Endothelial cell of umbilical vein (primary cell): ENCODE measurements at regions not wholly inside any gene's neighbourhood (a gene's known extent, or its start where the extent isn't known, plus 50 kb on each side); places are given as distances from the start of the nearest gene placed in this dataset.

Experiments used
- BruUV-seq: library from RNA; stranded (reverse); fragments of 400-500 nt; replicated peaks from 2 replicates; lab custom pipeline; 2021; lab: Mats Ljungman, UMichigan
- CTCF ChIA-PET: fragments of 300-600, 350-600 bp; sonication (Branson Sonifier 250); formaldehyde crosslinking; loops from one replicate; lab custom pipeline; 2021; ENCODE audit warnings: antibody characterized with exemption, inconsistent platforms; lab: Charles Lee
- POLR2A ChIA-PET: fragments of 300-600, 350-600 bp; sonication (Branson Sonifier 250); formaldehyde crosslinking; loops from one replicate; lab custom pipeline; 2021; ENCODE audit warnings: antibody characterized with exemption, inconsistent platforms; lab: Charles Lee
- DNase-seq: peaks from one replicate; pipeline ENCODE4 v3.0.0-alpha.2; 2011; ENCODE audit warnings: low read depth, low spot score
- FAIRE-seq: peaks from 2 replicates; lab custom pipeline; 2011; peaks lifted over from hg19 to GRCh38; lab: Jason Lieb, UNC
- H2AFZ ChIP-seq: 2 replicates; pipeline ENCODE4 v1.6.0; 2012; ENCODE audit warnings: low read depth, low read length, control low read depth, inconsistent platforms
- H3K27ac ChIP-seq: 2 replicates; pipeline ENCODE4 v1.5.1; 2011; ENCODE audit warnings: low read depth, mild to moderate bottlenecking, control low read depth, low read length, moderate library complexity; ENCODE audit not compliant: insufficient read depth
- H3K27me3 ChIP-seq, 2 experiments: 2 replicates each; pipeline versions ENCODE4 v1.6.0 to v1.6.1; 2011; ENCODE audit warnings: low read length in 2 of 2, mixed read lengths in 1 of 2; ENCODE audit not compliant: control insufficient read depth in 2 of 2, insufficient read depth in 2 of 2
- H3K36me3 ChIP-seq, 2 experiments: 2 replicates in 1 of 2; 3 replicates in 1 of 2; pipeline ENCODE4 v1.5.1; 2011; ENCODE audit warnings: low read length in 2 of 2, mild to moderate bottlenecking in 1 of 2, moderate library complexity in 1 of 2; ENCODE audit not compliant: control insufficient read depth in 2 of 2, insufficient read depth in 2 of 2; ENCODE audit errors: extremely low read depth in 1 of 2
- H3K4me1 ChIP-seq: 3 replicates; pipeline ENCODE4 v1.5.1; 2011; ENCODE audit warnings: mild to moderate bottlenecking, low read length; ENCODE audit not compliant: control insufficient read depth, insufficient read depth; ENCODE audit errors: extremely low read depth
- H3K4me2 ChIP-seq: 2 replicates; pipeline ENCODE4 v1.6.1; 2011; ENCODE audit warnings: low read length, control low read depth, mixed read lengths; ENCODE audit not compliant: insufficient read depth
- H3K4me3 ChIP-seq, 3 experiments: fragments of 200-600 bp in 1 of 3; sonication (generic), shearing (Covaris generic) in 1 of 3; replicated peaks in 1 of 3; 2 replicates each; pipeline ENCODE4 v1.5.1; 2011 to 2016; ENCODE audit warnings: control low read depth in 3 of 3, low read length in 3 of 3, mild to moderate bottlenecking in 2 of 3, inconsistent platforms in 1 of 3, low read depth in 1 of 3, moderate library complexity in 1 of 3; ENCODE audit not compliant: insufficient read depth in 1 of 3
- H3K79me2 ChIP-seq: 2 replicates; pipeline ENCODE4 v1.6.0; 2012; ENCODE audit warnings: low read length, inconsistent platforms; ENCODE audit not compliant: control insufficient read depth, insufficient read depth
- H3K9ac ChIP-seq: replicated peaks from 2 replicates; pipeline ENCODE3; 2011; ENCODE audit warnings: low read length, control low read depth; ENCODE audit not compliant: insufficient read depth; ENCODE audit errors: extremely low read depth
- H3K9me1 ChIP-seq: replicated peaks from 3 replicates; pipeline ENCODE4 v1.6.0; 2011; ENCODE audit warnings: mild to moderate bottlenecking, low read length; ENCODE audit not compliant: control insufficient read depth, insufficient read depth; ENCODE audit errors: extremely low read depth
- H3K9me3 ChIP-seq: replicated peaks from 2 replicates; pipeline ENCODE4 v1.5.1; 2012; ENCODE audit warnings: low read length, inconsistent platforms; ENCODE audit not compliant: control insufficient read depth, insufficient read depth
- H4K20me1 ChIP-seq: replicated peaks from 2 replicates; pipeline ENCODE3; 2011; ENCODE audit warnings: mild to moderate bottlenecking, low read length; ENCODE audit not compliant: control insufficient read depth, insufficient read depth; ENCODE audit errors: extremely low read depth
- CTCF ChIP-seq, 2 donors: IDR thresholded peaks; 1 replicate in 1 of 2; 2 replicates in 1 of 2; pipeline ENCODE4 v1.5.1; 2011; ENCODE audit warnings: low read length in 2 of 2, mild to moderate bottlenecking in 2 of 2, moderate library complexity in 2 of 2, control low read depth in 1 of 2, inconsistent platforms in 1 of 2, low read depth in 1 of 2; ENCODE audit not compliant: insufficient read depth in 1 of 2; ENCODE audit errors: extremely low read depth in 1 of 2
- FOS ChIP-seq: IDR thresholded peaks from 2 replicates; pipeline ENCODE4 v1.6.1; 2011; ENCODE audit warnings: mild to moderate bottlenecking, low read length, moderate library complexity, borderline replicate concordance; ENCODE audit not compliant: insufficient read depth
- JUN ChIP-seq: IDR thresholded peaks from 2 replicates; pipeline ENCODE4 v1.6.1; 2011; ENCODE audit warnings: borderline replicate concordance, low read depth; ENCODE audit not compliant: insufficient read length, insufficient read depth
- MAX ChIP-seq: IDR thresholded peaks from 2 replicates; pipeline ENCODE4 v1.6.1; 2011; ENCODE audit not compliant: insufficient read depth, insufficient read length
- MYC ChIP-seq: IDR thresholded peaks from one replicate; pipeline ENCODE4 v1.6.1; 2011; ENCODE audit warnings: mild to moderate bottlenecking, low read depth, low read length
- POLR2A ChIP-seq: IDR thresholded peaks from 2 replicates; pipeline ENCODE4 v1.6.1; 2012; ENCODE audit warnings: low read depth, mild to moderate bottlenecking, control low read depth, low read length
- POLR2AphosphoS5 ChIP-seq: IDR thresholded peaks from 2 replicates; pipeline ENCODE4 v1.6.1; 2012; ENCODE audit warnings: low read depth, mild to moderate bottlenecking, control low read depth, low read length, moderate library complexity; ENCODE audit not compliant: insufficient read depth
- dilution Hi-C: fragments of 300-500 bp; cut with MboI; formaldehyde crosslinking; loops from one replicate; pipeline ENCODE4 v1.15.0; 2019; ENCODE audit warnings: low sequenced_read_pairs; ENCODE audit not compliant: extremely low pct_ligation_motif_present
- intact Hi-C: fragments of 100-400 bp; cut with micrococcal nuclease; formaldehyde crosslinking; loops from one replicate; pipeline ENCODE4 v1.10.0; 2022

GRCh38 chr3:55165704-55166405 lies 238.0 kb upstream of the LRTM1 start:
- H3K4me2 ChIP-seq, result no peak overlapping the region
- no peak overlapping the region for H3K9ac ChIP-seq
- no peaks in the 10 kb centered on the region for H3K9me1 ChIP-seq
- ChIA-PET POLR2A (no interaction called here), CTCF (no interaction called here)
- TF ChIP-seq CTCF (IDR thresholded peaks at IDR 0.05; ENCODE audit: extremely low read depth in 1 of 2, insufficient read depth in 1 of 2, low read depth in 1 of 2, low read length in 2 of 2) (no peak), JUN (no peak), MYC (no peak), POLR2AphosphoS5 (no peak), FOS (no peak), MAX (no peak), POLR2A (no peak)
- no peaks in the 10 kb centered on the region for H3K79me2 ChIP-seq
- H3K27ac ChIP-seq, result no peak overlapping the region
- no peaks in the 10 kb centered on the region for H4K20me1 ChIP-seq
- intact Hi-C loops, result no loop called here
- H3K9me3 ChIP-seq, result peaks cover 4% of the 10 kb centered on the region
- BruUV-seq, result no TSS peak
- no peaks in the 10 kb centered on the region for H3K4me1 ChIP-seq
- H3K27me3 ChIP-seq, result no peaks in the 10 kb centered on the region
- no peak for FAIRE-seq
- no peak for DNase-seq
- no peaks in the 10 kb centered on the region for H3K36me3 ChIP-seq
- H3K4me3 ChIP-seq, result no peak overlapping the region
- dilution Hi-C loops, result no loop called here
- no peak overlapping the region for H2AFZ ChIP-seq
